SK-N-SH (cell line): ENCODE measurements at regions not wholly inside any gene's neighbourhood (a gene's known extent, or its start where the extent isn't known, plus 50 kb on each side); places are given as distances from the start of the nearest gene placed in this dataset.

Experiments
- CTCF ChIA-PET: fragments of 300-600, 350-600 bp; formaldehyde crosslinking; extraction: SDS; loops from one replicate; lab custom pipeline; 2021; lab: Yijun Ruan, JAX
- POLR2A ChIA-PET: fragments of 350-600 bp; sonication (Branson Sonifier 250); formaldehyde crosslinking; extraction: SDS; loops from one replicate; lab custom pipeline; 2020; ENCODE audit warnings: antibody characterized with exemption, inconsistent platforms; lab: Yijun Ruan, JAX
- DNase-seq: peaks from one replicate; pipeline ENCODE4 v3.0.0; 2012
- H2AFZ ChIP-seq: fragments of 200-600 bp; sonication (generic); 2 replicates; pipeline ENCODE4 v1.8.1; 2016; ENCODE audit warnings: antibody characterized with exemption, mild to moderate bottlenecking, low read depth
- H3F3A ChIP-seq: fragments of 200-600 bp; sonication (generic); replicated peaks from 2 replicates; pipeline ENCODE3; 2016; ENCODE audit warnings: antibody characterized with exemption, mild to moderate bottlenecking; ENCODE audit not compliant: insufficient read depth
- H3K27ac ChIP-seq, 2 experiments: fragments of 200-500 bp in 1 of 2; fragments of 200-600 bp in 1 of 2; sonication (Bioruptor generic) in 1 of 2; sonication (generic), shearing (Covaris generic) in 1 of 2; 2 replicates each; pipeline versions ENCODE4 v1.5.1 to v1.6.1; 2014 to 2016; ENCODE audit warnings: low read depth in 2 of 2, inconsistent platforms in 1 of 2, low read length in 1 of 2, mild to moderate bottlenecking in 1 of 2, mixed read lengths in 1 of 2
- H3K27me3 ChIP-seq: fragments of 200-600 bp; sonication (generic), shearing (Covaris generic); 2 replicates; pipeline ENCODE4 v1.6.1; 2016; ENCODE audit warnings: mixed run types; ENCODE audit not compliant: insufficient read depth
- H3K36me3 ChIP-seq, 2 experiments: fragments of 200-500 bp in 1 of 2; fragments of 200-600 bp in 1 of 2; sonication (Bioruptor generic) in 1 of 2; sonication (generic) in 1 of 2; replicated peaks in 1 of 2; 2 replicates each; pipeline versions ENCODE3 to v1.5.1; 2014 to 2016; ENCODE audit warnings: low read length in 1 of 2, mild to moderate bottlenecking in 1 of 2; ENCODE audit not compliant: insufficient read depth in 2 of 2, control insufficient read depth in 1 of 2
- H3K4me1 ChIP-seq, 2 experiments: fragments of 200-500 bp in 1 of 2; fragments of 200-600 bp in 1 of 2; sonication (Bioruptor generic) in 1 of 2; sonication (generic), shearing (Covaris generic) in 1 of 2; 2 replicates each; pipeline versions ENCODE4 v1.5.1 to v1.6.1; 2014 to 2016; ENCODE audit warnings: low read depth in 1 of 2, low read length in 1 of 2, mixed run types in 1 of 2; ENCODE audit not compliant: insufficient read depth in 2 of 2, control insufficient read depth in 1 of 2
- H3K4me2 ChIP-seq: fragments of 200-600 bp; sonication (generic), shearing (Covaris generic); 2 replicates; pipeline ENCODE4 v1.6.1; 2017; ENCODE audit warnings: mixed run types
- H3K4me3 ChIP-seq, 2 experiments: fragments of 200-500 bp in 1 of 2; fragments of 200-600 bp in 1 of 2; sonication (Bioruptor generic) in 1 of 2; sonication (generic), shearing (Covaris generic) in 1 of 2; 2 replicates each; pipeline versions ENCODE4 v1.5.1 to v1.8.1; 2014 to 2016; ENCODE audit warnings: low read depth in 2 of 2, inconsistent platforms in 1 of 2, low read length in 1 of 2, mild to moderate bottlenecking in 1 of 2, mixed read lengths in 1 of 2, moderate library complexity in 1 of 2
- H3K79me2 ChIP-seq: fragments of 200-600 bp; sonication (generic); 2 replicates; pipeline ENCODE4 v1.8.1; 2017; ENCODE audit warnings: mild to moderate bottlenecking; ENCODE audit not compliant: insufficient read depth
- H3K9ac ChIP-seq: fragments of 200-600 bp; sonication (generic); 2 replicates; pipeline ENCODE4 v1.6.1; 2017; ENCODE audit warnings: mixed run types
- H3K9me2 ChIP-seq: fragments of 200-600 bp; sonication (generic); 2 replicates; pipeline ENCODE4 v1.6.1; 2017; ENCODE audit warnings: mixed run types
- H3K9me3 ChIP-seq: fragments of 200-600 bp; sonication (generic); 2 replicates; pipeline ENCODE4 v1.6.1; 2017; ENCODE audit warnings: mixed run types, mild to moderate bottlenecking, moderate library complexity
- H4K20me1 ChIP-seq: fragments of 200-600 bp; sonication (generic); 2 replicates; pipeline ENCODE4 v1.6.1; 2017; ENCODE audit warnings: mild to moderate bottlenecking, mixed run types; ENCODE audit not compliant: insufficient read depth
- CHD2 ChIP-seq: fragments of 150-350 bp; IDR thresholded peaks from 2 replicates; pipeline ENCODE4 v1.6.1; 2018; ENCODE audit warnings: low read length; ENCODE audit not compliant: partially characterized antibody
- FOSL2 ChIP-seq: IDR thresholded peaks from 2 replicates; pipeline ENCODE4 v1.4.0; 2012; ENCODE audit warnings: low read depth, mild to moderate bottlenecking, moderate library complexity, borderline replicate concordance
- GABPA ChIP-seq: IDR thresholded peaks from 2 replicates; pipeline ENCODE4 v1.4.0; 2012; ENCODE audit warnings: low read depth, mild to moderate bottlenecking
- IRF3 ChIP-seq: fragments of 150-350 bp; IDR thresholded peaks from 2 replicates; pipeline ENCODE4 v1.6.1; 2016; ENCODE audit warnings: mild to moderate bottlenecking, low read depth, low read length
- JUND ChIP-seq: IDR thresholded peaks from 2 replicates; pipeline ENCODE4 v1.4.0; 2012
- MXI1 ChIP-seq: IDR thresholded peaks from 2 replicates; pipeline ENCODE4 v1.6.1; 2012; ENCODE audit warnings: mild to moderate bottlenecking, low read depth, low read length, improper control_type of control experiment
- NRF1 ChIP-seq: IDR thresholded peaks from 2 replicates; pipeline ENCODE4 v1.6.1; 2012; ENCODE audit warnings: low read depth, mild to moderate bottlenecking, low read length
- RCOR1 ChIP-seq: fragments of 150-350 bp; IDR thresholded peaks from 2 replicates; pipeline ENCODE4 v1.6.1; 2017; ENCODE audit warnings: antibody characterized with exemption, low read length
- REST ChIP-seq: IDR thresholded peaks from 2 replicates; pipeline ENCODE4 v1.6.1; 2012; ENCODE audit warnings: mild to moderate bottlenecking, low read depth, low read length, moderate library complexity
- SIN3A ChIP-seq: IDR thresholded peaks from 2 replicates; pipeline ENCODE4 v1.6.1; 2012; ENCODE audit warnings: low read depth, mild to moderate bottlenecking, low read length, moderate library complexity, borderline replicate concordance
- TAF1 ChIP-seq: IDR thresholded peaks from 2 replicates; pipeline ENCODE4 v1.6.1; 2012; ENCODE audit warnings: low read depth, mild to moderate bottlenecking, low read length, moderate library complexity, borderline replicate concordance
- TCF12 ChIP-seq: IDR thresholded peaks from 2 replicates; pipeline ENCODE4 v1.4.0; 2012
- TEAD4 ChIP-seq: IDR thresholded peaks from 2 replicates; pipeline ENCODE4 v1.4.0; 2012; ENCODE audit warnings: mild to moderate bottlenecking, borderline replicate concordance; ENCODE audit not compliant: insufficient read depth
- USF1 ChIP-seq: IDR thresholded peaks from 2 replicates; pipeline ENCODE4 v1.4.0; 2012; ENCODE audit warnings: low read depth, borderline replicate concordance
- YY1 ChIP-seq: IDR thresholded peaks from 2 replicates; pipeline ENCODE4 v1.4.0; 2012; ENCODE audit warnings: low read depth, mild to moderate bottlenecking
- WGBS: methylation state at CpG from one replicate; pipeline ENCODE4 v1.1.6; 2017; ENCODE audit warnings: low lambda C conversion rate; 5-methylcytosine and 5-hydroxymethylcytosine counted together

DNA sequence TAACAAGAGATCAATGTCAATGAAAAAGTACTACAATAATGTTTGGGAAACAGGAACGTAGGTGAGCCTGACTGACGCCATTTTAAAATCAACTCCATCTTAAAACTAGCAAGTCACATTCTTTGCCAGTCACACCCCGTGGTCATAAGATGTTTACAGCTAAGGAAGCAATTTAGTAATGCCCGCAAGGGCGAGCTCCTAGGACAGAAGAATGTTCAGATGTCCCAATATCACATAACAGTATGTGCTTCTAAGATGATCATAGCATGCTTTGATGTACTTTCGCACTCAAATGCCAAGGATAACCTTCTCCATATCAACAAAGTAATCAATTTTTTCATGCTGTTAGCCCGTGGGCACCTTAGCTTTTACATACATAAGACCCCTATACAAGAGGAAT, 113.8 kb upstream of the EGFR start:
- no peak overlapping the region for H3K4me3 ChIP-seq
- peaks cover 0 to 4% of the 10 kb centered on the region in 2 experiments; a peak in 2 of 4 replicates for H3K4me1 ChIP-seq
- H4K20me1 ChIP-seq: no peaks in the 10 kb centered on the region
- H2AFZ ChIP-seq: no peak overlapping the region
- no peak for TF ChIP-seq JUND
- TF ChIP-seq REST: no peak
- no peak for TF ChIP-seq TCF12
- TF ChIP-seq CHD2: no peak
- TF ChIP-seq IRF3: no peak
- no peak for TF ChIP-seq RCOR1
- TF ChIP-seq NRF1: no peak
- TF ChIP-seq USF1: no peak
- no peak for TF ChIP-seq YY1
- no peak for TF ChIP-seq FOSL2
- TF ChIP-seq GABPA: no peak
- no peak for TF ChIP-seq TAF1
- TF ChIP-seq MXI1: no peak
- no peak for TF ChIP-seq TEAD4
- TF ChIP-seq SIN3A: no peak
- no peaks in the 10 kb centered on the region for H3K27me3 ChIP-seq
- no peak overlapping the region for H3K4me2 ChIP-seq
- H3K9me3 ChIP-seq: peaks cover 6% of the 10 kb centered on the region
- ChIA-PET CTCF (interaction anchor here (1.2 to 5.1 kb wide), 3 partner anchors 30 to 350 kb away, joined by 3 to 34 read pairs (median 3); no protein-coding TSS in a partner anchor), POLR2A (no interaction called here)
- H3K9ac ChIP-seq: no peak overlapping the region
- peaks cover 0 to 6% of the 10 kb centered on the region in 2 experiments for H3K36me3 ChIP-seq
- no peaks in the 10 kb centered on the region for H3K79me2 ChIP-seq
- 82% methylated on average over 7 of the region's 7 CpGs for WGBS
- peaks cover 26% of the 10 kb centered on the region for H3F3A ChIP-seq
- no peaks in the 10 kb centered on the region for H3K9me2 ChIP-seq
- no peak for DNase-seq
- H3K27ac ChIP-seq: no peak overlapping the region
